Adrenal gland (tissue), 9 donors: ENCODE measurements at regions not wholly inside any gene's neighbourhood (a gene's known extent, or its start where the extent isn't known, plus 50 kb on each side); places are given as distances from the start of the nearest gene placed in this dataset.
A peak's percentile ranks its signal among the peaks of the same experiment; 100 is the strongest.

Experiments used
- DNase-seq, 7 donors: peaks; one replicate each; pipeline ENCODE4 v3.0.0-alpha.2; 2019 to 2020
- H3K27ac ChIP-seq, 5 donors: fragments of 200-600 bp; sonication (generic) in 4 of 5; 1 replicate in 3 of 5; 2 replicates in 2 of 5; pipeline versions ENCODE4 v1.5.1 to v1.8.0; 2016 to 2020; ENCODE audit warnings: mild to moderate bottlenecking in 1 of 5
- H3K27me3 ChIP-seq: fragments of 200-600 bp; 2 replicates; pipeline ENCODE4 v1.8.0; 2021
- H3K36me3 ChIP-seq, 2 donors: fragments of 200-600 bp; replicated peaks in 1 of 2; 1 replicate in 1 of 2; 2 replicates in 1 of 2; pipeline versions ENCODE4 v1.5.1 to v1.8.0; 2018 to 2022
- H3K4me1 ChIP-seq, 2 donors: fragments of 200-600 bp; replicated peaks in 1 of 2; 1 replicate in 1 of 2; 2 replicates in 1 of 2; pipeline versions ENCODE4 v1.5.1 to v1.8.0; 2018 to 2021
- H3K4me3 ChIP-seq, 4 donors: fragments of 200-600 bp; sonication (generic) in 3 of 4; one replicate each; pipeline ENCODE4 v1.5.1; 2016 to 2018
- H3K9me3 ChIP-seq, 3 donors: fragments of 200-600 bp; sonication (generic) in 1 of 3; replicated peaks in 1 of 3; 1 replicate in 2 of 3; 2 replicates in 1 of 3; pipeline versions ENCODE4 v1.5.1 to v1.8.0; 2016 to 2021
- POLR2A ChIP-seq, 2 donors: fragments of 450-650 bp; IDR thresholded peaks; one replicate each; pipeline ENCODE4 v1.6.1; 2017; ENCODE audit warnings: antibody characterized with exemption in 2 of 2, mild to moderate bottlenecking in 2 of 2, moderate library complexity in 1 of 2
- WGBS, 4 donors: extraction: QIAGEN DNeasy Blood & Tissue Kit in 2 of 4; methylation state at CpG; one replicate each; pipeline versions ENCODE4 v1.1.5 to v1.1.7; 2013 to 2017; 5-methylcytosine and 5-hydroxymethylcytosine counted together
- intact Hi-C, 2 donors: fragments of 100-400 bp; cut with DNase I; formaldehyde crosslinking; loops; one replicate each; pipeline versions ENCODE4 v1.14.1 to v1.15.0; 2022 to 2023
- TF ChIP-seq, protein P1 (sequence below), 6 experiments: fragments of 450-650 bp in 4 of 6; fragments of 200-600 bp in 2 of 6; sonication (generic) in 1 of 6; IDR thresholded peaks; 1 replicate in 5 of 6; 2 replicates in 1 of 6; pipeline versions ENCODE4 v1.5.1 to v1.8.0; 2016 to 2021; ENCODE audit warnings: antibody characterized with exemption in 6 of 6, mild to moderate bottlenecking in 2 of 6, moderate library complexity in 1 of 6
- donor health status: healthy with polysubstance abuse.
- donor health status: Bipolar disorder and iron deficiency.
- donor health status: DM: yes; HTN: yes; CAD: no.
- donor health status: DM: no; HTN: no; CAD: no.
- donor health status: DM: no; HTN: no; CAD: no.

- H3K27ac ChIP-seq: peak overlapping the region in 4 of 5 donors; percentile 33 to 82 (median 54)
- intact Hi-C loops: no loop called here
- DNase-seq: peak; percentile 43 to 88 (median 83)
These were observed 409.2 kb upstream of the HS6ST1 start for GRCh38 chr2:128727914-128728313.

DNA sequence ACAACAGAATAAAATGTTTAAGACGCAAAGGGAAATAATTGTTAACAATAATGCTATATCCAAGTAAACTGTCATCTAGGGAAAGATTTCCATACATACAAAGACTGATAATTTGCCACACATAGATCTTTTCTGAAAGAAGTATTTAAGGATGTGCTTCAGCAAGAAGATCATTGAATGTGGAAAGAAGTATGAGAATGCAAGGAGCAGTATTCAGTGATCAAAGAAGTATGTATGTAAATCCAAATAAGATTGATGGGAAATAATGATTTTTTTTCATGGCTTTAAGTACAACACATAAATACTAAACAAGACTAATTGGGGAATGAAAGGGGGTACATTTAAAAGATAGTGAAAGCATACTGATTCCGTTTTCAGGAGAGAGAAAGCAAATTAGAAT lies 410.4 kb upstream of the HS6ST1 start:
- Histone ChIP-seq H3K9me3 (no peaks in the 10 kb centered on the region), H3K4me1 (peaks cover 6 to 20% of the 10 kb centered on the region in 2 donors), H3K4me3 (no peak overlapping the region), H3K27me3 (no peaks in the 10 kb centered on the region), H3K27ac (no peak overlapping the region), H3K36me3 (no peaks in the 10 kb centered on the region)
- 93 to 99% (median 96%) methylated on average over 2 of the region's 2 CpGs for WGBS, 4 donors
- DNase-seq: no peak
- TF ChIP-seq POLR2A (IDR thresholded peaks at IDR 0.05): no peak
- TF ChIP-seq, protein P1, sequence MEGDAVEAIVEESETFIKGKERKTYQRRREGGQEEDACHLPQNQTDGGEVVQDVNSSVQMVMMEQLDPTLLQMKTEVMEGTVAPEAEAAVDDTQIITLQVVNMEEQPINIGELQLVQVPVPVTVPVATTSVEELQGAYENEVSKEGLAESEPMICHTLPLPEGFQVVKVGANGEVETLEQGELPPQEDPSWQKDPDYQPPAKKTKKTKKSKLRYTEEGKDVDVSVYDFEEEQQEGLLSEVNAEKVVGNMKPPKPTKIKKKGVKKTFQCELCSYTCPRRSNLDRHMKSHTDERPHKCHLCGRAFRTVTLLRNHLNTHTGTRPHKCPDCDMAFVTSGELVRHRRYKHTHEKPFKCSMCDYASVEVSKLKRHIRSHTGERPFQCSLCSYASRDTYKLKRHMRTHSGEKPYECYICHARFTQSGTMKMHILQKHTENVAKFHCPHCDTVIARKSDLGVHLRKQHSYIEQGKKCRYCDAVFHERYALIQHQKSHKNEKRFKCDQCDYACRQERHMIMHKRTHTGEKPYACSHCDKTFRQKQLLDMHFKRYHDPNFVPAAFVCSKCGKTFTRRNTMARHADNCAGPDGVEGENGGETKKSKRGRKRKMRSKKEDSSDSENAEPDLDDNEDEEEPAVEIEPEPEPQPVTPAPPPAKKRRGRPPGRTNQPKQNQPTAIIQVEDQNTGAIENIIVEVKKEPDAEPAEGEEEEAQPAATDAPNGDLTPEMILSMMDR (IDR thresholded peaks at IDR 0.05): no peak
- intact Hi-C loops: no loop called here

More at GRCh38 chr2:128727914-128728313, 409.2 kb upstream of the HS6ST1 start:
- Histone ChIP-seq H3K36me3 (no peaks in the 10 kb centered on the region), H3K27me3 (no peaks in the 10 kb centered on the region), H3K4me3 (no peak overlapping the region), H3K4me1 (peaks cover 6 to 11% of the 10 kb centered on the region in 2 donors), H3K9me3 (no peaks in the 10 kb centered on the region)
- WGBS, 4 donors: 31 to 48% (median 34%) methylated on average over 2 of the region's 2 CpGs
- no peak for TF ChIP-seq POLR2A (IDR thresholded peaks at IDR 0.05)
- TF ChIP-seq, protein P1 (IDR thresholded peaks at IDR 0.05): no peak

GRCh38 chr2:128731994-128732650 lies 413.5 kb upstream of the HS6ST1 start:
- Histone ChIP-seq H3K4me1 (peaks cover 16 to 35% of the 10 kb centered on the region in 2 donors), H3K36me3 (no peaks in the 10 kb centered on the region), H3K9me3 (no peaks in the 10 kb centered on the region), H3K27ac (no peak overlapping the region), H3K4me3 (no peak overlapping the region), H3K27me3 (no peaks in the 10 kb centered on the region)
- WGBS, 4 donors: 94 to 100% (median 96%) methylated on average over 7 to 11 of the region's 11 CpGs
- TF ChIP-seq, protein P1 (IDR thresholded peaks at IDR 0.05): no peak
- TF ChIP-seq POLR2A (IDR thresholded peaks at IDR 0.05): no peak
- peak in 2 of 7 donors; percentile 13 to 35 for DNase-seq
- intact Hi-C loops: loop anchor here (10.0 kb wide), 2 partner anchors 417 to 557 kb away; partner anchors contain the start of gene HS6ST1 (in 1 of the 2)

- H3K4me3 ChIP-seq: no peak overlapping the region
- peaks cover 9 to 32% of the 10 kb centered on the region in 2 donors for H3K4me1 ChIP-seq
- intact Hi-C loops: loop anchor here (10.0 kb wide), 2 partner anchors 418 to 558 kb away; partner anchors contain the start of gene HS6ST1 (in 1 of the 2)
- H3K9me3 ChIP-seq: no peaks in the 10 kb centered on the region
- WGBS, 4 donors: 42 to 57% (median 49%) methylated on average over 4 of the region's 4 CpGs
- no peaks in the 10 kb centered on the region for H3K36me3 ChIP-seq
- TF ChIP-seq, protein P1 (IDR thresholded peaks at IDR 0.05): no peak
- TF ChIP-seq POLR2A (IDR thresholded peaks at IDR 0.05): no peak
- peak in 5 of 7 donors; percentile 38 to 65 (median 49) for DNase-seq
- H3K27me3 ChIP-seq: no peaks in the 10 kb centered on the region
- peak overlapping the region in 1 of 5 donors; percentile 50 for H3K27ac ChIP-seq
These were observed 414.3 kb upstream of the HS6ST1 start for GRCh38 chr2:128732976-128733431.
